HG02571 (cell line): ENCODE measurements at regions not wholly inside any gene's neighbourhood (a gene's known extent, or its start where the extent isn't known, plus 50 kb on each side); places are given as distances from the start of the nearest gene placed in this dataset.

ENCODE experiments used
- ATAC-seq: cut with Tn5 transposase; IDR thresholded peaks from one replicate; pipeline ENCODE4 v1.9.1; 2021; ENCODE audit warnings: mild to moderate bottlenecking, moderate library complexity; ENCODE audit not compliant: unreplicated experiment

DNA sequence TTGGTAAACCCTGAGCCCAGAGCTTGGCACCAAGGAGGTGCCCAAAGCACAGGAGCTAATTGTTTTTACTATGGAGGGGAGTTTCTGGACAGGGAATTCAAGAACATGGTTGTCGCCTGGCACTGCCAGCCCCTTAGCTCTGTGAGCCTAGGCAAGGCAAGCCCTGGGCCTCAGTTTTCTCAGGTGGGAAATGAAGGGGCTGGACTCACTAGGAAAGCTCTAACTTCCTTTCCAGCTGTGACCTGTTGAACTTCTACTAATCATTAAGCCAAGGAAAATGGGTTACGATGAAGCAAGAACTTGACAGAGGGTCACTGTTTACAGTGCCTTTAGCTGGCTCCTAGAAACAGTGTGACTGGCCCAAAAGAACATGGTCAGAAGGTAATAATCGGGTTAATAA lies 277.2 kb downstream of the SHQ1 start:
- ATAC-seq = no peak

DNA sequence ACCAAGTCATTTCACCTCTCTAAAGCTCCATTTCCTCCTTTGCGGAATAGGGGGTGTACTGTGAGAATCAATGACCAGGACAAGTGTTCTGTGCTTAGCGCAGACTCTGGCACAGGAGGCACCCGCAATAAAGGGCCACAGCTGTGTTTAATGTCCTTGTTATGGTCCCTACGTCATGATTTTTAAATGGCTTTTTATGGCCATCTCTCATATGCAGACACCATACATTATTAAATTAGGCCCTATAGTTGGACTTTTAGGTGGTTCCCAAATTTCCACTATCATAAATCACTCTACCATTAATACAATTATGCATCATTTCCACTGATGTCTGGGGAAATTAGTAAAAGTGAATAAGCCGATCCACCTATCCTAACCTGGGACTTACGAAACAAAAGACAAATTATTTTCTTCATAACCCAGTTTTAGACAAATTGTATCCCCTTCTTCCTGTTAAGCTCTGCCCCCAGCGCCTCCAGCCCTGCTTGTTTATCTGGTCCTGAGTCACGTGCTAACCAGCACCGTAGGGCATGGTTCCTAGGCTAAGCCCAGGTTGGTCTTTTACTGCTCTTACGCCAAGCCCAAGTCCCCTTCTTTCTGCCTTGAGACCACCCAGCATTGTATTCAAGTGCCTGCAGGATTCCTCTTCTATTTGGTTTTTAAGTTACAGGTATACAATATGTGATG lies 278.3 kb downstream of the SHQ1 start:
- no peak for ATAC-seq

DNA sequence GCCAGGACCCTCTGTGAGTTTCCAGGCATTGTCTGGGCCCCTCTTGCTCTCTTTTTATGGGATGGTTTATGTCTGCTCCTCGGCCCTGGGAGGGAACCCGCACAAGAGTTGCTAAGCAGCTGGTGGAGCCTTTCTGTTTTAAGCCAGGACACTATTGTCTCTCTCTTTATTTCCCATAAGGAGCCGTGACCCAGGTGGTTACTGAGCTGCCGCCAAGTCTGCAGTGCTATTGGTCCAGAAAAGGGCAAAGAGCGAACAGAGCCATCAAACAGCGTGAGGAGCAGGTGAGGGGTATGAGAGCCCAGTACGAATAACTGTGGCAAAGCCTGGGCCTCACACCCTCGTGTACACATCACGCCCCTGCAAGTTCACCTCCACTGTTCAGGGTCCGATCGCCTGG lies 280.2 kb downstream of the SHQ1 start:
- no peak for ATAC-seq

DNA sequence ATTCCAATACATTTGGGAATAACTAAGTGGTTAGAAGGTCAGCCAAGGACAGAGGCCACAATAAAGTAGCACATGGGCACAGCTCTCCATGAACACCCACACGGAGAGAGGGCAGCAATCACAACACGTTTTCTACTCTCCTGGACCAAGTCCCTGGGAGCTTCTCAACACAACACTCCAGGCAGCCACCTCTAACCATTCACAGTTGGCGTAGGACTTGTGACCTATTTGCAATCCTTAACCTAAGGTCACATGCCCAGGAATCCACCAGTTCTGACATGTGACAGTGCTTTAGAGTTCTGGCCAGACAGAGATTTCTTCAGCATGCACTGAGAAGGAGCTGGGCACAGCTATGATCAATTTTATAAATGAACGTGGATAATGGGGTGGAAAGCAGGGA lies 280.8 kb downstream of the SHQ1 start:
- ATAC-seq = no peak

DNA sequence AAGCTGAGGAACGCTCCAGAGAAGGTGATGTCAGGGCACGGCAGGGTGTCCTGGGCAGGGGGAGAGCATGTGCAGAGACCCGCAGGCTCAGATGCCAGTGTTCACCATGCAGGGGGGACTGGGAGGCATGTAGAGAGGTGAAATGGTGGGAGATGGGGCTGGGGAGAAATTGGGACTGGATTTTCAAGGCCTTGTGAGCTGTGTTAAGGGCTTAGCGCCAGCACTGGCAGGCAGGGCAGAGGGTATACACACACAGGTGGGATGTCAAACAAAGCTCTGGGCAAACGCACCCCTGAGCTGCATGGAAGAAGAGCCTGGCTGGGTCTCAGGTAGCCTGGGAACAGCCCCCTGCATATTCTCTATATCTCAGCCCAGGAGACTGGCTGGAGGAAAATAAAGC lies 282.7 kb downstream of the SHQ1 start:
- no peak for ATAC-seq

DNA sequence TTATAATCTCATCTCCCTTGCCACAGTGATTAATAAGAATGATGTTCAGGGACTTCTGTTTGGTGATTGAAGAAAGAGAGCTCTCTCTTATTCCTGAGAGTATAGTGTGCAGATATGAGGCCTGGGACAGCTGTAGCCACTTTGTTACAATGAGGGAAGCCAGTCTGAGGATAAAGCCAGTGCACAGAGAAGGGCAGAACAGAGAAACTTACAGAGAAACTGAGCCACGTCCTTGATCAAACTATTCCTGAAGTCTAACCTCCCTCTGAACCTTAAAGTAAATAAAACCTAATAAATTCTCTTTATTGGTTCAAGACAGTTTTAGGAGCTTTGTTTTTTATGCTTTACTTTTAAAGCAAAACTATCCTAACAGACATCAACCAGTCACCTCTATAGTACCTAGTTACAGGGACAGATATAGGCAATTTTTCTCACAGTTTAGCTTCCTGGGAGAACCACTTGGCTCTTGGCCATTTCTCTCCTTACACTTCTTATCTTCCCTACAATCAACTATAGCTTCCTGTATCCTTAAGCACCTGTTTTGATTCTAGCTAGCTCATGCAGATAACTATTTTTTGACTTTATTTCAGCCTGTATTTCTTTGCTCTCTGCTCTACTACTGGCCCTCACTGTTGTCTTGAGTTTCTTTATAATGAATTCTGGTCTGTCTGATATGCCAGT lies 284.4 kb downstream of the SHQ1 start:
- no peak for ATAC-seq

DNA sequence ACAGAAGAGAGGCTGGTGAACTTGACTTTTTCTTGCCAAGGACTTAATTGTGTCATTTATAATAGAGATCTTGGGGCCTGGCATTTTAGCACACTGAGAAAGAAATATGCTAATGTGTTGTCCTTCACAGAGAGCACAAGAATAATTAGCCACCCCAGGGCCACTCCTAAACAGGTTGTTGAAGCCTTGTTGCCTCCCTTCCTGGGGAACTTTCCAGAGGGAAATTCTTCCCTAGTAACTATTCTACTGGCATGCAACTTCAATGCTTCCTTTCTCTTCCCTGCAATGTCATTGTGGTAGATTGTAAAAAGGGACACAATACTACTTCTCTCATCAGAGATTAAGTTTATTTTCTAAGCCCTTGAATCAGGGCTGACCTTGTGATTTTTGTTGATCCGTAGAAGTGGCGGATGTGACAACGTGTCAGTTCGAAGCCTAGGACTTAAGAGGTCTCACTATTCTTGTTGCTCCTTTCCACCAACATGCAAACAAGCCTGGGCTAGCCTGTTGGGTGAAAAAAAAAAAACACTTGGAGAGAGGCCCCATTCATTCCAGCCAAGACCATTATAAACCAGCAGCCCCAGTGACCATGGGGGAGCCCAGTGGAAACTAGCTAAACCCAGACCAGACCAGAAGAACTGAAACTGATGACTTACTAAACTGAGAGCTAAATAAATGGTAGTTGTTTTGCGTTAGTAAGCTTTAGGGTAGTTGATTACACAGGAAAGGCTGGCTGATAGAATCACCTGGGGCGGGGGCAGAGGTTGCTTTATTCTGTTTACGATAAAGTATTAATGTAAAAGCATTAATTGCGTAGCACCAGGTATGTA lies 287.2 kb downstream of the SHQ1 start:
- no peak for ATAC-seq

DNA sequence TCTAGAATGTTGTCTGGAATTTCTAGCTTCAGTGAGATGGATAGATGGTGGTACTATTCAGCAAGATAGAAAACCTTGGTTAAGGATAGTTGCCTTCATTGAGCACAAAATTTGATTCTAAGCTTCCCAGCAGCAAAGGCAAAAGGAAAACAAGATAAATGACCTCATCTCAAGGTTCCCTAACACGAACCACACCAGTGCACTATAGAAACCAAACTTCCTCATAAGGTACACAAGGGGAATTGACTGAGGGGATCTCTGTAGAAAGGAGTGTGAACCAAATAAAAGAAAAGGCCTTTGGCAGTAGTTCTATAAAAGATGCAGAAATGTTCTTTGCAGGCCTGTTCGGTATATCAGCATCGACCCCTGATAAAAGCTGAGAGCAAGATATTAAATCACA lies 288.9 kb downstream of the SHQ1 start:
- no peak for ATAC-seq

DNA sequence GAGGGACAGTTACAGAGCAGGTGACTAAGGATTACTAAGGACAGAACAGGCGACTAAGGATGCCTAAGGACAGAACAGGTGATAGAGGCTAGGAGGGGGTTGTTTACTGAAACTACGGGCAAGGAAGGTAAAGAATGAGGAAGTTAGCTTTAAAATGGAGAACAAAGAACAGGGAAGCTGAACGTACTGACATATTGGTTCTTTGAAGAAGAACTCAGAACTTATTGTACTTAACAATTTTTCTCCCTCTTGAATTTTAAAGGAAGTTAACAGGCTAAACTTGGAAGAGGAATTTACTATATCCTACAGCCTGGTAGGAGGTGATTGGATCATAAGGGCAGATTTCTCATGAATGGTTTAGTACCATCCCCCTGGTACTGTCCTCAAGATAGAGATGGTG lies 290.2 kb downstream of the SHQ1 start:
- ATAC-seq = no peak

DNA sequence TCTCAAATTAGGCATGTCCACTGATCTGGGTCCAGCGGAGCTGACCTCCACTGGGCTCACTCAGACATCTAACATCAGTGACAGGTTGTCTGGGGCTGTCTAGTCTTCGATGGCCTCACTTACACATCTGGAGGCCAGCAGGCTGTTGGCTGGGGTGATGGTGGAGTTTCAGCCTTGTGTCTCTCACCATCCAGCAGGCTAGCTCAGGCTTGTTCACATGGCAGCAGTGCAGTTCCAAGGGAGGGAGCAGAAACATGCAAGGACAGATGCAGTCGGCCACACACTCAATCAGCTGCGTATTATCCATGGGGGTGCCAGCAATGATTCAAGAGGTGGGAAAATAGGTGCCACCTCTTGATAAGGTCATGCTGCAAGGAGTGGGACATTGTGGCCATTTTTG lies 292.5 kb downstream of the SHQ1 start:
- ATAC-seq = no peak

DNA sequence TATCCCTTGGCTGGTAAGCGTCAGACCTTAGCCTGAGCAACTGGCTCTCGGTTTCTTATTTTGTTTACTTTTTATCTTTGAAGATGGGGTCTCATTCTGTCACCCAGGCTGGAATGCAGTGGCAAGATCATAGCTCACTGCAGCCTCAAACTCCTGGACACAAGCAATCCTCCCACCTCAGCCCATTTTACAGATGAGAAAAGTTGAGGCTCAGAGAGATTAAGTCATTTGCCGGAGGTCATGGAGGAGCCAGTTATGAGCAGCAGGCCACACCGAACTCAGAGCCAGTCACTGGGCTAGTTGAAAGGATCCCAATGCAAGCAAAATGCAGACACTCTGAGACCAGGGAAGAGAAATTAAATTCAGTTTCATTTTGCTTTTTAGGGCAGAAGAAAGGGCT lies 293.6 kb downstream of the SHQ1 start:
- ATAC-seq = no peak

DNA sequence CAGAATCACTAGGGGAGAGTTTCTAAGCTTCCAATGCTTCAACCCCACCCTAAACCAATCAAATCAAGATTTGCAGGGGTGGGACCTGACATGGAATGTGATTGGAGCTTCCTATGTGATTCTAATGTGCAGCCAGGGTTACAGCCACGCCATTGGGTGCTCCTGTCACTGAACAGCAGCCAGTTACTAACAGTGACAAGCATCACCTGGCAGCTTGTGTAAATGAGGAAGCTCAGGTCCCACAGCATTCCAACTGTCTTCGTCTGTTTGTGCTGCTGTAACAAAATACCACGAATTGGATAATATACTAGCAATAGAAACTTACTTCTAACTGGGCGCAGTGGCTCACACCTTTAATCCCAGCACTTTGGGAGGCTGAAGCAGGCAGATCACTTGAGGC lies 294.9 kb downstream of the SHQ1 start:
- no peak for ATAC-seq

DNA sequence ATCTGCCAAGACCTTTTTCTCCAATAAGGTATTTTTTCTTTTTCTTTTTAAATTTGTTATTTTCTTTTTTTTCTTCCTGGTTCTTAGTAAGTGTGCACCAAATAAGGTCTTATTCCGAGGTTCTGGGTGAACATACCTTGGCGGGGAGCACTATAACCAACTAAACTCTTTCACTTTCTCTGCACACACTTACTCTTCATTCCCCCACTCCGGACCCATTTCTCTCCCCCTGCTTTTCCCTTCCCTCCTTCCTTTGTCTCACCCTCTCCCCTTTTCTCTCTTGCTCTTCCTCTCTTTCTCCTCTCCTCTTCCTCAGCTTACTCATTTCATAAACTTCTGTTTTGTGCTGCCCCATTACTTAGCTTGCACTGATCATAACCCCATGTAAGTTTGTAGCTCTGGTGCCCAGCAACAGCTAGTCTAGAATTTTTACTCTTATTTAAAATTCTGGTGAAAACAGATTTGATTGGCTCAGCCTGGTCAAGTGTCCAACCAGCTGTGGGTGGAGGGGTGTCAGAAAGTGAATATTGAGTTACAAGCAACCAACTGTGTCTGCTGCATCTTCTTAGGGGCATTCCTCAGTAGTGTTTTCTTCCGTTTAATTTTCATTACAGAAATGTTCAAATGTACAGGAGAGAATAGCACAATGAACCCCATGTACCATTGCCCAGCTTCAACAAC lies 297.5 kb downstream of the SHQ1 start:
- ATAC-seq = no peak

DNA sequence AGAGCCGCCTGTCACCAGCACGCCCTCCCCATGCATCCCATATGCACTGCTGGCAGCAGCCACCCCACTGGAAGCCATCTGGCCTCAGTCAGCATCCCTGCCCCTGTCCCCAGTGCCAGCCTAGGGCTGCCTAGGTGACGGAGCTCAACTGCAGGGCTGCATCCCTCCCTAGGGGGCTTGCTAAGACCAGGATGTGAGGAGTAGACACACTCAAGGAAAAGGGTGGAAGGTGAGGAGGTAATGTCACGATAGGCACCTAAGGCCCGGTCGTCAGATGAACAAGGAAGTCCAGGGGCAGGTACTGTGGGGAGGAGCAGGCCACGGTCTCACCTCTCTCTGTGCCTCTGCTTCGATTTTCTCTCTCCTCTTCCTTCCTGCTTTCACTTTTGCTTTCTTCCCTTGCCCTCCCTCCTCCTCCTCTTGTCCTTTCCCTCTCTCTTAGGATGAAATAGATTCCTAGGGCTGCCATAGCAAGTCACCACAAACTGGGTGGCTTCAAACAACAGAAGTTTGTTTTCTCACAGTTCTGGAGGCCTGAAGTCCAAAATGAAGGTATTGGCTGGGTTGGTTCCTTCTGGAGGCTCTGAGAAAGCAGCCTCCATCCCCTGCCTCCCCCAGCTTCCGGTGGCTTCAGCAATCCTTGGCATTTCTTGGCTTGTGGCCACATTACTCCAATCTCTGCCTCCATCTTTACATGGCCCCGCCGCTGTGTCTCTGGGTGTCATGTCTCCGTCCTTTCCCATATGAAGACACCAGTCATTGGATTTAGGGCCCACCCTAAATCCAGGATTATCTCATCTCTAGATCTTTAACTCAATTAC lies 298.3 kb downstream of the SHQ1 start:
- ATAC-seq = no peak

DNA sequence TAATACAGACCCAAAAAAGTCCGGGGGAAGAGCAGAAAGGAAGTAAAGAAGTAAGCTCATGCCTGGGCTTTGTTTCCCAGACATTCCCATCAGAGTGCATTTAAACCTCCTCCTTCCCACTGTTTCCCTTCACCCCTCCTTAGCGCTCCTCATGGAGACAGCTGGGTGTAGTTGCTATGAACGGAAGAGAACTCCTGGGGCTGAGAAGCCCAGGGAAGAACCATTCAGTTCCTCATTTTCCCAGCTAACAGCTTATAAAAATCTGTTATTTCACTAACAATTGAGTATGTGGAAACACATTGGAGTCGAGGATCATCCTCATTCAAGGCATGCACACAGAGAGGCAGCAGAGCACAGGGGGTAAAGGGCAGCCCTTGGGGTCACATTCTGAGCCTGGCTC lies 299.3 kb downstream of the SHQ1 start:
- no peak for ATAC-seq

DNA sequence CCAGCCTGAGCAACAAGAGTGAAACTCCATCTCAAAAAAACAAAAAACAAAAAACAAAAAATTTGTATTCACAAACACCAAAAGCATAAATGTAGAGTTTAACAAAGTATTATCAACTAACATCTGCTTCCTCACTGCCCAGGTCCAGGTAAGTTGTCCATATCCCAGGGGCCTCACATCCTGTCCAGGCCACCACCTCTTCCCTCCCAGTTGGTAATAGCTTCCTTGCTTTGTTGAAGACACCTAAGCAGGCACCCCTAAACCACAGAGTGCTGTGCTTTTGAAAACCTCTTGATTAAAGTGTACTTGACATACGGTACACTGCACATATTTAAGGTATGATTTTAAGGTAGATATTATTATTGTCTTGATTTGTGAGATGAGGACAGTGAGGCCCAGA lies 299.8 kb downstream of the SHQ1 start:
- no peak for ATAC-seq

DNA sequence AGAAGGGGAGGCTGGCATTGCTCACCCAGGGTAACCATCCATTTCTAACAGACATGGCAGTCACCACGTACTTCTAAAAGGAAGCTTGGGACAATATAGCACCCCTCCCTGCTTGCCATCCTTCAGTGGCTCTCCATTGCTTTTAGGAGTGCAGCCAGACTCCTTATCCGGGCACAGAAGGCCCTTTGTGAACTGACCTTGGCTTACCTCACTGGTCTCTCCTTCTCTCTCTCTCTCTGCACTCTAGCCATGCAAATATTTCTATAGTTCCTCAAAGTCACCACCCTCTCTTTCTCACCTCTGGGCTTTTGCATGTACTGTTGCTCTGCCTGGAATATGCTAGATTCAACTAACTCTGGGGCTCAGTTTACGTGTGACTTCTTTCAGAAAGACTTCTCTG lies 301.1 kb downstream of the SHQ1 start:
- no peak for ATAC-seq

DNA sequence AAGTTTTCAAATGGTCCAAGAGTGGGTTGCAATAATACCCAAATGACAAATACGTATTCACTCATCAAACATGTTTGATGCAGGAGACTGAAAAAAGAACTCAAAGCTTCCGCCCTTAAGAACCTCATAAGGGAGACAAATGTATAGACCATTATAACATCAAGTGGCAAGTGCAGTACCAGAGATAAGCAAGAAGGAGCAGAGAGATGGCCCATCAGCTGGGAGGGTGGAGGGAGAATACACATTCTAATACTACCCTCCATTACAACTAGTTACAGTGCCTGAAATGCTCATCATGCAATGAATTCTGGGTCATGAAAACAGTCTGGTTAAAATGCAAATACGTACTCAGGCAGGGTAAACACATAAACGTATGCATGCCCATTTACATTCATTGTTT lies 304.0 kb downstream of the SHQ1 start:
- ATAC-seq = no peak

DNA sequence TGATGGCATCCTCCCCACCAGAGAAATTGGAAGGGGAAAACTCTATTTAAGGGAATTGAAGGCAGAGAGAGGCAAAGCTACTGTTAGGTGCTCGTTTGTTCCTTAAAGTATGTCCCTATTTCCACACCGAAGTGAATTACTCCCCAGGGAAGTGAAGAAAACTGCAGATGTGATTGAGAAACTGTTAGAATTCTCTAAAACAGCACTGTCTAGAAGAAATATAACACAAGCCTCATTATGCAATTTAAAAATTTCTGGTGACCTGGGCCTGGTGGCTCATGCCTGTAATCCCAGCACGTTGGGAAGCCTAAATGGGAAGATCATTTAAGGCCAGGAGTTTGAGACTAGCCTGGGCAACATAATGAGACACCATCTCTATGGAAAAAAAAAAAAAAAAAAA lies 305.0 kb downstream of the SHQ1 start:
- no peak for ATAC-seq

DNA sequence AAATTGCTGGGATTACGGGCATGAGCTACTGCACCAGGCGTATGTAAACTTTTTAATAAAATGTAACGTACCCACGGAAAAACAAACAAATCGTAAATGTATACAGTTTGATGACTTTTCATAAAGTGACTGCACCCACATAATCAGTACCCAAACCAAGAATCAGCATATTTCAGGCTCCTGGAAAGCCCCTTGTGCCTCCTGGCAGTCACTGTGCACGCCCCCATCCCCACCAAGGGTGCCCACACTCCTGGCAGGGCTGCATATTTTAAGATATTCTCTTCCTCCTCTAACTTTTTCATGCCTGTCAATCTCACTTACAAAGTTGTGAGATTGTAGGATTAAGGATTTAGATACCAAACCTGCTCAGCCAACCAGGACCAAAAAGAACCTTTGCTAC lies 305.5 kb downstream of the SHQ1 start:
- ATAC-seq = no peak

DNA sequence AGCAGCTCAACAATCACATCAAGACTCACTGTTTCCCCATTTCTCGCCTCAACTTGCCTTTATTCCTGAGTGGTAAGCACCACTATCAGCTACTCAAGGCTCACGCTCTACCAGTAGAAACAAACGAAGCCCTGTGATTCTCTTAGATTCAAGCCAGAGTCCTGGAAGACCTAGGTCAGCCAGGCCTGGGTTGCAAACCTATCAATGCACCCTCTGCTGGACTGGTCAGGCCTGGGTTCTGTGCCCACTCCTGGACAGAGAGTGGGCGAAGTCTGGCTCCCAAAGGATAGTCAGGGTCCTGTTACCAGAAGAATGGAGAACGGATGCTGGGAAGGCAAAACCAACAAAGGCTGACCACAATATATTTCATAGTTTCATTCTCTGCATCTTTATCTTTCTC lies 308.4 kb downstream of the SHQ1 start:
- no peak for ATAC-seq
